B cell (primary cell): ENCODE measurements at regions not wholly inside any gene's neighbourhood (a gene's known extent, or its start where the extent isn't known, plus 50 kb on each side); places are given as distances from the start of the nearest gene placed in this dataset.
"Not testable (repeated sequence)": the region's sequence is repeated elsewhere in the genome, so short reads cannot be mapped to it uniquely, and the experiment has no call there.

Experiments
- CTCF ChIP-seq: fragments of 200-600 bp; IDR thresholded peaks from one replicate; pipeline ENCODE4 v1.8.0; 2022; ENCODE audit warnings: antibody characterized with exemption, mild to moderate bottlenecking
- EZH2 ChIP-seq: IDR thresholded peaks from 2 replicates; pipeline ENCODE4 v1.6.1; 2012; ENCODE audit warnings: borderline replicate concordance, low read depth, mild to moderate bottlenecking, moderate library complexity, low read length; ENCODE audit not compliant: insufficient read depth, poor library complexity, severe bottlenecking

GRCh38 chr2:90004553-90004952 is 1313.1 kb downstream of the RPIA start:
- TF ChIP-seq CTCF, EZH2: not testable (repeated sequence)
